Dermis blood vessel endothelial cell (primary cell): ENCODE measurements at regions not wholly inside any gene's neighbourhood (a gene's known extent, or its start where the extent isn't known, plus 50 kb on each side); places are given as distances from the start of the nearest gene placed in this dataset.

Source experiments
- DNase-seq: peaks from one replicate; pipeline ENCODE4 v3.0.0; 2010

DNA sequence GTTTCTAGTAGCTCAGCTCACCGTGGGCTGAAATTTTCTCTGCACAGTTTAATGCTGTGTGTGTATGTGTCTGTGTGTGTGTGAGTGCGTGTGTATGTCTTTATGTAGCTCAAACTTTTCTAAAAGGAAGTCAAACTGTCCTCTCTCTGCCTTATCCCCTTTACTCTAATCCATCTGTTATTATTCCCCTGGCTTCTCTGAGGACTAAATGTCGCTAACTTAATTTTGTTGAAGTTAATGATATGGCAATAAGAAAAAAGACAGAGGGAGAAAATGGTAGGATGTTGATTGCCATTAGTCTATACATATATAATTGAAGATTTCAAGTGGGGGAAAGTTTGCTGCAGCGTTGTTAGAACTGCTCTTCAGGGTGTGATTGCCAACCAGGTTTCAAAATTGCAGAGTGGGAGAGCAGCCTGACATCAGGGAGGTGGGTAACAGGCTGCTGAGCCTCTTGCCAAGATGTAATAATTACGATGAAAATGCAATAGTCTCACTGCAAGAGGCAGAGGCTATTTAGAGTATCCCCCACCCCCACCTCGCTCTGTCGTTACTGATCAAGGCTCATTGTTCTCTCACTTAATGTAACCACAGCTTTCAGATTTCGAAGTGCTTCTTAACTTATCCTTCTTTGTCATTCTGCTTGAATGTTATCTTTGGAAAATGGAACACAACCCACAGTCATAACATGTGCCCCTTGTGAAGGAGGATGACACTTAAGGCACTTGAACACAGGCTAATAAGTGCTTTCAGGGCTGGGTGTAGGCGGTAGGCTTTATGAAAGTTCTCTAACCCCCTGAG, 559.0 kb upstream of the PLXNA2 start:
- DNase-seq: no peak

DNA sequence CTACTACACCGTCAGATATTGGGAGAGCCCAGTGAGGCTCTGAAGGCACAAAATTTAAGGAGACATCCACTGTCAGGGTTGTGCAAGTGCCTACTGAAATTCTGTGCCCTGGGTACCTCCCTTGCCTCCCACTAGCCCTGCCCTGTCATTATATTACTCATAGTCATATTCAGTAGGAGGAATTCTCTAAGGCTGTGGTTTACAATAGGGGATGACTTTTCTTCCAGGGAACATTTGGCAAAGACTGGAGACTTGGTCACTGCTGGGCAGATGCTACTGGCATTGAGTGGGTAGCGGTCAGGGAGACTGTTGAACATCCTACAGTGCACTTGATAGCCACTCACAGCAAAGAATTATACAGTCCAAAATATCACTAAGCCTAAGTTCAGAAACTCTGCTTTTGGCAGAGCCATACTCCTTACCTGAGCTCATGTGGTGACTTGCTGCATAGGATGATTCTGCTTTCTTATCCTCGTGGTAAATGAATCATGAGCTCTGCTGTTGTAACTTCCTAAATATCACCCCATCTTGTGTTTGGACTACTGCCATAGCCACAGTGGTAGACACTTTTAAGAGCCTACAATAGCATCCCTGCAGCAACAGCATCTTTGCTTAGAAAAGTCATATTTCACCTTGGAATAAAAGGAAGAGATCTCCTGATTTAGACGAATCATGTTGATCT, 563.4 kb upstream of the PLXNA2 start:
- no peak for DNase-seq

DNA sequence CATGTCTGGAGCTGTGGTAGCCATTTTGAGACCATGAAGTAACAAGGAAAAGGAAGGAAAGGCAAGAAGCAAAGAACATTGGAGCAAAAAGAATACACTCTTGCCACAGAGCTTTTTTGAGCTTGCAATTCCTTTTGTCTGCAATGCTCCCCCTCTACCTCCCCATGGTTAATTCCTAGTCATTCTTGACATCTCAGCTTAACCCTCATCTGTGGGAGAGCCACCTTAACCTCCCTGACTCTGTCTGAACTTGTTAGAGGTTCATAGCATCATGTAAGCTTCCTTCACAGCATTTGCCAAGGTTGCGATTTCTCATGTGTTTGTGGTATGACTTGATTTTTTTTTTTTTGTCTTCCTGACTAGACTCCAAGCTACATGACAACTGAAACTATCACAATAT, 564.1 kb upstream of the PLXNA2 start:
- DNase-seq: no peak

DNA sequence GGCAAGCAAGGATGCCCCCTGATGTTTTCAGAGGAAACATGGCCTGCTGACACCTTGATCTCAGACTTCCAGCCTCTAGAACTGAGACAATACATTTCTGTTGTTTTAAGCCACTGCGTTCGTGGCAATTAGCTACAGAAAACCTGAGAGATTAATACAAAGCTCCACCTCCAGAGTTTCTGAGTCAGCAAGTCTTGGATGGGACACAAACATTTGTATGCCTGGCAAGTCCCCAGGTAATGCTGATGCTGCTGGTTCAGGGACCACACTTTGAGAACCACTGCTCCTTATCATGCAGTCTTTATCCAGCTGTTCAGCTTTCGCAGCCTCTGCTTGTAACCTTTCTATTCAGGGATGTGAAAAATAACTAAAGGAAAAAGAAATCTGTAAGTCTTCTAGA, 565.7 kb upstream of the PLXNA2 start:
- peak; percentile 44 for DNase-seq

DNA sequence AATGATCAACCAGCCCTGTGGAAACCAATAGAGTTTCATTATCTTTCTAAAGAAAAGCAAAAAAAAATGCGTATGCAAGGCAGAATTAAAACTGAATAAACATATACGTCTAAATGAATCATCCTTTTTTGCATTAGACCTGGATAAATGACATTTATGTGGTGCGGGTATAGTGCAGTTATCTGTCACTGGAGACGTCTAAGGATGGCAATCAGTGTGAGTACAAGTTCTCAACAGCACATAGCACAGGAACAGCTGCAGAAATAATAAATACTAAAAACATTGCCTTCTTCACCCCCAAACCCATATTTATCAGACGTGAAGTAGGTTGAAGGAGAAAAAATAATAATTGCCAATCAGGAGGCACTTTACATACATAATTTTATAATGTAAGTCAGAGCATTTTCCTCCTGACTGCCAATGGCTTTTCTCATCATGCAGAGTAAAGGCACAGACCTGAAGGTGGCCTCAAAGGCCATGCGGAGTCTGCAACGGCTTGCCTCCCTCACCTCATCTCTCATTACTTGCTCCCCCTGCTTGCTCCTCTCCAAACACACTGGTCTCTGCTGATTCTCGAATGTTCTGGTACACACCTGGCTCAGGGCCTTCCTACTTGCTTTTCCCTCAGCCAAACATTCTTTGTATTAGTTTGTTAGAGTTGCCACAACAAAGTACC, 574.7 kb upstream of the PLXNA2 start:
- no peak for DNase-seq

DNA sequence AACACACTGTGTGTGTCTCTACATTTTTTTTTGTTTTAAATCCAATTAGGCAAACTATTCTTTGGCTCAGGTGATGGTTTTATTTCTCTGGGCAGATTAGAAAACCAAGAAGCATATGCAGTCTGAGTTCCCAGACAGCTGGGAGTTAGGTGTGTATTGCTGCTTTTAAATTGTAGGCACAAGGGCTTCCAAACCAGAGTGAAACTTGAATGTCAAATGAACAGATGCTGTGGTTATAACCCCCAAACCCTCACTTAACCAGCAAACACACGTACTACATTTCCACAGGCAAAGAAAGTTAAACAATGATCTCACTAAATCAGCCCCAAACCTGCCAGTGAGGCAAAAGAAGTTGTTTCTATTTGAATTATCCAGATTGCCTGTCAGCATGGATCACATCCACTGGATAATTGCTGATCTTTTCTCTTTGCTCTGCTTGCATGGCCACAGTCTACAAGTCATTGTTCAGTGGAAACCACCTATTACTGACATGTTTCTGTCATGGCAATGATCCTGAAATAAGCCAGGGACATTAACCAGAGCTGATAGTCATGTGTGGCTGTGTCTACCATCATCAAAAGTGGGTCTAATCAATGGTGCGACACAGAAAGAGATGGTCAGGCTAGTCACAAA, 576.5 kb upstream of the PLXNA2 start:
- DNase-seq: no peak

DNA sequence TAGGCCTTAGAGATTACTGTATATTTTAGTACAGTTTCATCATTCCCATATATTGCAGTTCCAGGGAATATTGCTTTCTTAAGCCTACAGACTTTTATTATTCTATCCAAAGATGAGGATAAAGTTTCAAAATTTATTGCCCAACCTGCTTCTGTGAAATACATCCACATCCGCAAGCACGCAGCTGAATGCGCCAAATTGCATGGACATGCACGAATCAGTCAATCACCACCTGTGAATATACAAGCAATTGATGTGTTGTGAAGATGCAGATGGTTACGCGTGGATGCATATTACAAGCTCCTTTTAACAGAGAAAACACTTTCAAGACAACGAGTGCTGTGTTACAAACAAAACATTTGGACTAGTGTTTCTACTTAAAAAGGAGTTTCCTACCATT, 577.8 kb upstream of the PLXNA2 start:
- no peak for DNase-seq

DNA sequence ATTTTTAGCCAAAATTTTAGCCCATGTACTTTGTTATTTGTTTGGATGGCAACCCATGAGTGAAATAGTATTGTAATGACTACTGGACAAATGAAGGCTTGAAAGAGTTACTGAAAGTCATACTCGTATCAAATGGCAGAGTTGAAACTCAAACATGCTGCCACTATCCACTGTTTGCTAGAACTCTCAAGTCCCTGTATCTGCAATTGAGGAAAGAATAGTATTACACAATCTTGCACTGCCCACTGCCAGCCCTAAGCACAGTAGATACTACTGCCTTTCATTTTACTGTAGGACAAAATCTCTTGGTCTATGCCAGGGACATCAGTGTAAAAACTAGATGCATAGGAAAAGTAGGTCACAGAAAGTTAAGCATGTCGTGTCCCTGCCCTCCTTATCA, 581.1 kb upstream of the PLXNA2 start:
- DNase-seq: no peak

DNA sequence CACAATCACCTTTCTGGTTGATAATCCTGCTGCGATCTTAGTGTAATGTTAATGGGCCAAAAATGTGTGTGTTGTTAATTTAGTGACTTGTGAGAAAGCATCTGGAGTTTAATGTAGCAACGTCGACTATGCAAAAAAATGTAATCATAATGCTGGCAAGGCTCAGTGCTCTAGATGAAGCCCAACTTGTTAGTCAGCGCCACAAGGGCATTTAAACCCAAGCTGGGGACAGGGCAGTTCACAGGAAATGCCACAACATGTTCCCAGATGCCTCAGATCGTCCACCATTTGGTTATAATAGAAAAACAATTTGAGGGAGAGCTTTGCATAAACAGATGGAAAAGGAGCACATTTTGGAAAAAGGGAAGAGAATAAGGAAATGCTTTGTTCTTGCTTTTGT, 585.4 kb upstream of the PLXNA2 start:
- peak; percentile 32 for DNase-seq

DNA sequence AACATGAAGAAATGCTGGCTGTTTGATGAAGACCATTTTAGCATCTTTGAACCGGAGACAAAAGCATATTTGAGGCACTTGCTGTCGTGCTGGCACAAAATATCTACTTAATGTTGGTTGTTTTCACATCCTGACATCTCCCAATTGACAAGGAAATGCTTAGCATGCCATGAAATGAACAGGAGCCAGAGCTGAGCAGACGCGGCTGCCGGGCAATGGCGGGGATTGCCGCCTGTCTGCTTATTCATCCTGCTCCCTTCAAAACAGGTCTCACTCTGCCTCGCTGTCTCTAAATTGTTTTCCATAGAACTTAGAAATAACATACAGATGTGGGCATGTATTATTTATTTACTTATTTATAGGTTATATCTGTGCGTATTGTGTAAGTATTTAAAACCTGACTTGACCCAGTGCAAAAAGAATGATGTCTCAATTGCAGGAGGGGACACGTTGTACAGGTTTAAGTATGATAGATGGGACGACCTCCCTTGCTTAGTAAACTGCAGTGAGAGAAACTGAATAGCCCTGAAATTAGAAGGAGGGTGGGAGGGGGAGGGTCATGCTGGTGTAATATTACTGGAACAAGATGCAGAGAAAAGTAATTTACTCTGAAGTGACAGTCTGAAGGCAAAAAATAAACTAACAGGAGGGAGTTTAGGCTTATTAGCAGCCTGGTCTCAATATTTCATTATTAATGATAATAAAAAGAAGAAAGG, 590.4 kb upstream of the PLXNA2 start:
- DNase-seq: peak; percentile 62

DNA sequence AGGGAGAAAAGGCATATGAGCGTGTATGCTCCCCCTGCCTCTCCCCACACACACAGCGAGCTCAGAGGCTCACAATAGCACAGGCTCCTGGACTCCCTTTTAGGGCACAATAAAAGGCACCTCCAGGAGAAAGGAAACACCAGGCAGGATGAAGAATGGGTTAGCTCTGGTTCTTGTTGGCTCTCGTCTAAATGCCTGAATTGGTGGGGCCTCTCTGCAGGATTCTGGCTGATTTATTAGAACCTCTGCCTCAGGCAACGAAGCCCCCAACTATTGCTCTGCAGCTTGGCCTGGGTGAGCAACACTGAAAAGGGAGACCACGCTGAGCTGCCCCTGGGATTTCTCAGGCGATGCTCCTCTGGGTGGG, 590.9 kb upstream of the PLXNA2 start:
- peak; percentile 29 for DNase-seq

DNA sequence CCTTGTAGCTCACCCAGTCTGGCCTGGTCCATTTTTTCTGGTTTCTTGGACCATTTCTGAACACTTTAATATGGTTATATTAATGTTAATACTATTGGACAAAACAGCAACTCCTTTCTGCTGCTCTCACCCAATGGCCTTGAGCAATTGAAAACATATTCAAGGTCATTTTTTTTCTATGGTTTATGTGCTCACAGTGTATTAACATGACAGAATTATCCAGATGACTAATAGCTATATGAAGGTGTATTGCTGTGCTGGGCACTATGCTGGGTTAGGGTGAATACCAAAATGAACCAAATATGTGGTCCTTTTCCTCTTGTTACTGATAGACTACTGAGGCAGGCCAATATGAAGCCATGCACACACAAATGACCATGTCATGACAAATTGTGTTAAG, 591.6 kb upstream of the PLXNA2 start:
- DNase-seq: no peak

DNA sequence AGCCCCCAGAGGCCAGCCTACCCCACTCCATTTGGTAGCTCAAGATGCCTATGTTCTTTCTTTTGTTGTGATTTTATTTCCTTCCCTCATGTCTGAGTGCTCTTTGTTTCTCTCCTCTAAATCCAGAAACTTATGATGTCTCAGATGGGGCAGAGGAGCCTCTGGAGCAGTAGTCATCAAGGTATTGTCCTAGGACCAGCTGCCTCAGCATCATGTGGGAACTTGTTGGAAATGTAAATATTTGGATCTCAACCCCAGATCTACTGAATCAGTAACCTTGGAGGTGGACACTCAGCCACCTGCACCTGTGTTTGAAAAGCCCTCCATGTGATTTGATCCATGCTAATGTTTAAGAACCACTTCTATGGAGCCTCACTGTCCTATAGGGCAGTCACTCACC, 593.1 kb upstream of the PLXNA2 start:
- no peak for DNase-seq

DNA sequence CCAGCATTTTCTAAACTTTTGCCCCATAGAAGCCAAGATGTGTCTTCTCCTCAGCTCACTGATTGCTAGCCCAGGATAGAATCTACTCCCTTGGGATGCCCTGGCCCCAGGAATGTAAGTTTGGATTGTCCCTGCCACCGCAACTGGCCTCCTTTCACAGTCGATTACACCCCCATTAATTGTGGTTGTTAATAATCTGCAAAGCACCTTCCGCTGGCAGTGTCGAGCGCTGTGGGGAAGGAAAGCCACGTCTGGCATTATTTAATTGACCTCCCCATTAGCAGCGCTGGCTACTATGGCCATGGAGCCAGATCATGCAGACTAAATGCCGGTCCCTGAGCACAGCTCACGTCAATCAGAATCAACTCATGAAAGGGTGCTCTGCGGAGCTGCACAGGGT, 597.3 kb upstream of the PLXNA2 start:
- DNase-seq: no peak

DNA sequence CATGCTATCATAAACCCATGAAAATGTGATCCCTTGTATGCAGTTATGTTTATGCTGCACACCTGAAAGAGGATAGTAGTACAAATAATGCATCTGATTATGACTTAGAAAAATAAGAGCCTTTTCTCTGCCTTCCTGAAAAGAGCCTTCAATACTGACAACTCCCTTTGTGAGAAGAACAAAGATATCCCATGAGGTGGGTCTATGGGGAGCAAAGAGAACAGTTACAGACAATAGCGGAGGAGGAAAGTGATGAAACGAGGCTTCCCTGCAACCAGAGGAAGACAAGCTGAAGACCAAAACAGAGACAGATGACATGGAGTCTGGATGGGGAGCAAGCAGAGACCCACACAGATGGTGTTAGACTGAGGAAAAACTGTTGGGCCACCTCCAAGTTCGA, 598.3 kb upstream of the PLXNA2 start:
- DNase-seq: no peak

DNA sequence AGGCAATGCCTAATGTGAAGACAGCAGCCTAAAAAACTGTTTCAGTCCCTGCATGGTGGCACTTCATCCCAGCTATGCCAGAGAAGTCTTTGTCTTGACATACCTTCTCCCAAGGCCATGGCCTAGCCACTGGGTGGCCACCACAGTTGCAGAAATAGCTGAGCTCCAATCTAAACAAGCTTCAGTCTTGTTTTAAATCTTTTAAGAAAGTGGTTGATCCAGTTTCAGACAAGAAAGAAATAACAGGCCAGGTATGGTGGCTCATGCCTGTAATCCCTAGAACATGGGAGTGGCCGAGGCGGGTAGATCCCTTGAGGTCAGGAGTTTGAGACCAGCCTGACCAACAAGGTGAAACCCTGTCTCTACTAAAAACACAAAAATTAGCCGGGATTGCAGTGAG, 600.0 kb upstream of the PLXNA2 start:
- no peak for DNase-seq

DNA sequence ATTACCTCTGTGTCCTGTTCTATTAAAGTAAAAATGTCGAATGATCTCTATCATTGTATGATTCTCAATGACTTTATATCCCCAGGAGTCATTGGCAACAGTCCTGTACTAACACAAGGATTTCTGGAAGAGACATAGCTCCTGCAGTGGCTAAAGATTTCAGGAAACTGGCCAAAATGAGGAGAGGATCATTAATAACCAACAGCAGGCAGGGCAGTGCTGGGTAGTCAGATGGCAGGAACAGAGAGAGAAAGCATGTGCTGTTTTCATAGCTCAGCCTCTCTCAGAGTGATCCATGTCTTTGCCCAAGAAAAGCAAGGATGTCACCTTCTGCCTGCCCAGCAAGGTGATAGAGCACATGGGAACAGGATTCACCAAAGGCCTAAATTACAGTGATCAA, 604.7 kb upstream of the PLXNA2 start:
- no peak for DNase-seq

DNA sequence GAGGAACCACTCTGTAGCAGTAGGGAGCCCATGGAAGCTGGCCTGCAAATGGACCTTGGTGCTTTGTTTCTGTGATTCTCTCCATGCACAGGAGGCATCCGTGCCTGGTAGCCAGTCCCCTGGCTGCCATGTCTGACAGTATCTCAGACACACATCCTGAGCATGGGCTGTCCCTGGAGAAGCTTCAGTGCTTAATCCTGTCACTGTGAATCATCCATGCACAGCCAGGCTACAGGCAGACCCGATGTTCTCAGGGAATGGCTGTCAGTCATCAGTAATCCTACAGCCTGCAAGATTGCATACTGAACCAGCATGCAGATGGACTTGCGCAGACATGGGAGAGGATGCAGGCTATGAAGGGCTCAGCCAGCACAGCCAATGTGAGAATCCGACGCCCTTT, 606.3 kb upstream of the PLXNA2 start:
- DNase-seq: no peak

DNA sequence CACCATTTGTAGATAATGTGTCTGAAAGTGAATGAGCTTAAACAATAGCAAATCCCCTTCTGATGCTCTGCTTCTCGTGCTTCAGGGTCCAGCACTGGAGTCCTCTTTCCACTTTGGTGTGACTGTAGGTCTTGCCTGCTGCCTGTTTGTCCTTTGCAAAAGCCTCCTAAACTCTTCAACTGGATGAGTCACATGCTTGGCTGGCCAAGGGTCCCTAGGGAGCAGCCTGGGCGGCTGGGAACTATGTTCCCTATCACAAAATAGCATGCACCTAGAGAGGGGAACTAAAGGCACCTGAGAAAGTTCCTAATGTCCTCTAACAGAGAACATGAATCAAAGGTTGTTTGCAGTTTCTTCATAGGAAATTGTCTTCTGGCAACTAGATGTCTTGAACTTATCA, 607.2 kb upstream of the PLXNA2 start:
- no peak for DNase-seq

DNA sequence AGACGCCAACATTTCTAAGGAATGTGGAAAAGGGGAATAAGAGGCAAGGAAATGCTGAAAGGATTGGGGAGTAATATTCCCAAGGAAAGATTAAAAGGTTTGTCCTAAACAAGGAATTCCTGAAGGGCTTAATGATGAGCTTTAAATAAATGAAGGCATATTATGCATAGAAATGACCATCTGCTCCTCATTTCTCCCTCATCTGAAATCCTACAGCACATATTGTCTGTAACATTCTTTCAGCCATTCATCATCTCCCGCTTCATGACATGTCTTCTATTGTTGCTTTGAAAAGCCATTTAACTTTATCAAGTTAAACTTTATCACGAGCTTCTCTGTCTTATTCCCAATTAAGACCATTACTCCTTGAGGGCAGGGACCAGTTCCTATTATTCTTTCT, 608.7 kb upstream of the PLXNA2 start:
- no peak for DNase-seq

DNA sequence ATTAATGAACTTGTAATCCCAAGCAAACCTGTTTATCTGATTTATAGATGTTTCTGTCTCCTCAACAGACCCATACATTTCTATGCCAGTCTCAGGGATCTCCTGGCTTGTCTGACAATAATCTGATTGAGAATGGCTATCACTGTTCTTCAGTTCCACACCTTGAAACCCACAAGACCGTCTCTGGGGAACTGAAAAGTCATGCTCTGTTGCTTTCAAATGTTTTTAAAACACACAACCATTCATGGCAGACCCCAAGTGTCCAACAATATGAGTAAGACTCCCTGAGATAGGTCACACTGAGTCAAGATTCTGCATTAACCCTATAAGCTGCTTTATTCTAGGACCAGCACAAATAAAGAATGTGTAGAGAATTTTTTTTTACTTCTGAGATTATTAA, 611.2 kb upstream of the PLXNA2 start:
- DNase-seq: no peak

DNA sequence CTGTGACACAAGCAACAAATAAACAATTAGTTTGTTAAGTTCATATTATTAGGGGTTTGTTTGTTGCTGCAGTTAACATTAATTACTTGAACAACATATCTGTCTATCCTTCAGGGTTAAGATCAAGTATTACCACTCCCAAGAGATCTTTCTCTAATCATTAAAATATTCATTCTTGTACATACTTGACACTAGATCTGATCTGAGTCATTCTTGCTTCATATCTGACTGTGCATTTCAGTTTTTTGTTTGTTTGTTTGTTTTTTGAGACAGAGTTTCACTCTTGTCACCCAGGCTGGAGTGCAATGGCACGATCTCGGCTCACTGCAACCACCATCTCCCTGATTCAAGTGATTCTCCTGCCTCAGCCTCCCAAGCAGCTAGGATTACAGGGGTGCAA, 613.3 kb upstream of the PLXNA2 start:
- DNase-seq: no peak

DNA sequence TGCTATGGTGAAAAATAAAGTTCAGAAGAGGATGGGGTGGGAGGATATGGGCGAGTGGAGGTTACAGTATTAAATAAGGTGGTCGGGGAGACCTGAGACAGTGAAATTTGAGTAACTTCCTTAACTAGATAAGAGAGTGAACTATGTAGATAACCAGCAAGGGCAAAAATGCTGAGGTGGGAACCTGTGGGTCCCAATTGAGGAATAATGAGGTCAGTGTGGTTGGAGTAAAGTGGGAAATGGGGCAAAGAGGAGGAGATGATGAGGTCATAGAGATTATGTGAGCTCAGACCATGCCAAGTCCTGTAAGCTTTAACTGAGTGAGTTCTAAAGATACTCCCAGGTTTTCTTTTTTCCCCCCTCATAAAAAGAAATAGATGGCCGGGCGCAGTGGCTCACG, 614.6 kb upstream of the PLXNA2 start:
- no peak for DNase-seq
